Right lobe of liver (tissue), 6 donors: ENCODE measurements at regions not wholly inside any gene's neighbourhood (a gene's known extent, or its start where the extent isn't known, plus 50 kb on each side); places are given as distances from the start of the nearest gene placed in this dataset.

ENCODE experiments used
- ATAC-seq, 4 donors: fragments of 200-7000 bp; cut with Tn5 transposase; one replicate each; pipeline ENCODE4 v1.9.1; 2020; ENCODE audit warnings: mild to moderate bottlenecking in 4 of 4, moderate library complexity in 4 of 4
- DNase-seq, 3 donors: peaks; one replicate each; pipeline ENCODE4 v3.0.0-alpha.2; 2020
- H3K27ac ChIP-seq, 3 donors: fragments of 200-600 bp; one replicate each; pipeline ENCODE4 v1.8.0; 2022
- H3K27me3 ChIP-seq, 2 donors: fragments of 200-600 bp; one replicate each; pipeline ENCODE4 v1.8.0; 2022
- H3K36me3 ChIP-seq, 4 donors: fragments of 200-600 bp; sonication (generic) in 1 of 4; one replicate each; pipeline versions ENCODE4 v1.5.1 to v1.8.0; 2017 to 2022; ENCODE audit warnings: control low read depth in 1 of 4
- H3K4me1 ChIP-seq, 4 donors: fragments of 200-600 bp; sonication (generic) in 1 of 4; one replicate each; pipeline versions ENCODE4 v1.5.1 to v1.8.0; 2017 to 2022; ENCODE audit warnings: control low read depth in 1 of 4
- H3K4me3 ChIP-seq, 3 donors: fragments of 200-600 bp; one replicate each; pipeline ENCODE4 v1.8.0; 2022
- H3K9me3 ChIP-seq, 4 donors: fragments of 200-600 bp; sonication (generic) in 1 of 4; one replicate each; pipeline versions ENCODE4 v1.5.1 to v1.8.0; 2017 to 2022; ENCODE audit warnings: control low read depth in 1 of 4
- POLR2A ChIP-seq: fragments of 450-650 bp; IDR thresholded peaks from one replicate; pipeline ENCODE4 v1.6.1; 2017; ENCODE audit warnings: antibody characterized with exemption, mild to moderate bottlenecking
- WGBS: methylation state at CpG from one replicate; pipeline ENCODE4 v1.1.6; 2018; ENCODE audit warnings: low coverage, low lambda C conversion rate; ENCODE audit not compliant: insufficient coverage; ENCODE audit errors: missing lambda C conversion rate; 5-methylcytosine and 5-hydroxymethylcytosine counted together
- intact Hi-C, 2 donors: fragments of 100-400 bp; cut with DNase I; formaldehyde crosslinking; loops; one replicate each; pipeline versions ENCODE4 v1.11.2 to v1.14.1; 2022
- TF ChIP-seq, protein P1 (sequence below), 4 donors: fragments of 200-600 bp in 3 of 4; fragments of 450-650 bp in 1 of 4; IDR thresholded peaks; one replicate each; pipeline versions ENCODE4 v1.5.1 to v1.8.0; 2016 to 2022; ENCODE audit warnings: antibody characterized with exemption in 4 of 4, mild to moderate bottlenecking in 2 of 4
- donor health status: DM: no; HTN: yes; CAD: no.
- donor health status: DM: no; HTN: no; CAD: no.
- donor health status: DM: no; HTN: no; CAD: no.
- donor health status: DM: no; HTN: yes; CAD: no.
- donor health status: DM: no; HTN: yes; CAD: no.

DNA sequence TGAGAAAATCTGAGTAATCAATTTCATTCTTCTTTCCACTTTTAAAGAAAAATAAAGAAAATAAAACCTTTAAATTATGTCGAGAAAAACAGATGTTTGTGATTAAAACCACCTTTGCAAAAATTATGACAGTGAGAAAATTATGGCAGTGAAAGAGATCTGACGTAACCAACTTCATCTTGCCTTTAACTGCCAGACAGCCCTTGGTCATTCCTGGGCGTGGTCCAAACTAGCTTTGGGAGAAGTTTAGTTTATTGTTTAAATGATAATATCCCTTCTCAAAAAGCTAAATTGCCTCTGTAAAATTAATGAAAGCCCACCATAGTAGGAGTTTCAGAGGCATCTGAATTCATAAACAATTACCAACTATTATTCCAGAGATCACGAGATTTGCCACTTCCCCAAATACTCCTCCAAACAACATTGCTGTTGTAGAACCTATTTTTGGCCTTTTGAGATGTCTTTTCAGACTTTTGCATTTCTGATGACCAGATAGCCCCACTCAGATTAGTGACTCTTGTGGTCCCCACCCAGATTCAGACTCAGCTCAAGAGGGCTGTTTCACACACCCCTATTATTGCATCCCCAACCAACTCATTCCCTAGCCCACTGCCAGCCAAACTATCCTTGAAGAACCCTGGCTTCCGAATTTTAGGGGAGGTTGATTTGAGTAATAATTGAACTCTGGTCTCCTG is 664.4 kb upstream of the CBLB start:
- H3K27ac ChIP-seq = no peak overlapping the region
- TF ChIP-seq POLR2A = no peak
- TF ChIP-seq, protein P1, sequence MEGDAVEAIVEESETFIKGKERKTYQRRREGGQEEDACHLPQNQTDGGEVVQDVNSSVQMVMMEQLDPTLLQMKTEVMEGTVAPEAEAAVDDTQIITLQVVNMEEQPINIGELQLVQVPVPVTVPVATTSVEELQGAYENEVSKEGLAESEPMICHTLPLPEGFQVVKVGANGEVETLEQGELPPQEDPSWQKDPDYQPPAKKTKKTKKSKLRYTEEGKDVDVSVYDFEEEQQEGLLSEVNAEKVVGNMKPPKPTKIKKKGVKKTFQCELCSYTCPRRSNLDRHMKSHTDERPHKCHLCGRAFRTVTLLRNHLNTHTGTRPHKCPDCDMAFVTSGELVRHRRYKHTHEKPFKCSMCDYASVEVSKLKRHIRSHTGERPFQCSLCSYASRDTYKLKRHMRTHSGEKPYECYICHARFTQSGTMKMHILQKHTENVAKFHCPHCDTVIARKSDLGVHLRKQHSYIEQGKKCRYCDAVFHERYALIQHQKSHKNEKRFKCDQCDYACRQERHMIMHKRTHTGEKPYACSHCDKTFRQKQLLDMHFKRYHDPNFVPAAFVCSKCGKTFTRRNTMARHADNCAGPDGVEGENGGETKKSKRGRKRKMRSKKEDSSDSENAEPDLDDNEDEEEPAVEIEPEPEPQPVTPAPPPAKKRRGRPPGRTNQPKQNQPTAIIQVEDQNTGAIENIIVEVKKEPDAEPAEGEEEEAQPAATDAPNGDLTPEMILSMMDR (IDR thresholded peaks at IDR 0.05) = no peak
- H3K36me3 ChIP-seq = no peaks in the 10 kb centered on the region
- H3K4me1 ChIP-seq = no peaks in the 10 kb centered on the region
- intact Hi-C loops = no loop called here
- no peak overlapping the region for H3K4me3 ChIP-seq
- no peaks in the 10 kb centered on the region for H3K27me3 ChIP-seq
- WGBS = 61% methylated on average over 5 of the region's 5 CpGs
- DNase-seq = no peak
- H3K9me3 ChIP-seq = no peaks in the 10 kb centered on the region
- ATAC-seq = no peak

DNA sequence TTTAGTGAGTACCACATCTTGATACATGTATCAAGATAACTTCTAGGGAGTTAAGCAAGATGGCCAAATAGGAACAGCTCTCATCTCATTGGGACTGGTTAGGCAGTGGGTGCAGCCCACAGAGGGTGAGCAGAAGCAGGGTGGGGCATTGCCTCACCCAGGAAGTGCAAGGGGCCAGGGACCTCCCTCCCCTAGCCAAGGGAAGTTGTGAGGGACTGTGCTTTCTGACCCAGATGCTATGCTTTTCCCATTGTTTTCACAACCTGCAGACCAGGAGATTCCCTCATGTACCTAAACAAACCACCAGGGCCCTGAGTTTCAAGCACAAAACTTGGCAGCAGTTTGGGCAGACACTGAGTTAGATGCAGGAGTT is 665.0 kb upstream of the CBLB start:
- H3K27ac ChIP-seq = no peak overlapping the region
- DNase-seq (no peak), ATAC-seq (no peak)
- H3K36me3 ChIP-seq = no peaks in the 10 kb centered on the region
- no peaks in the 10 kb centered on the region for H3K9me3 ChIP-seq
- no peak for TF ChIP-seq POLR2A
- TF ChIP-seq, protein P1 (IDR thresholded peaks at IDR 0.05) = no peak
- H3K4me1 ChIP-seq = no peaks in the 10 kb centered on the region
- intact Hi-C loops = no loop called here
- no peak overlapping the region for H3K4me3 ChIP-seq
- no peaks in the 10 kb centered on the region for H3K27me3 ChIP-seq

DNA sequence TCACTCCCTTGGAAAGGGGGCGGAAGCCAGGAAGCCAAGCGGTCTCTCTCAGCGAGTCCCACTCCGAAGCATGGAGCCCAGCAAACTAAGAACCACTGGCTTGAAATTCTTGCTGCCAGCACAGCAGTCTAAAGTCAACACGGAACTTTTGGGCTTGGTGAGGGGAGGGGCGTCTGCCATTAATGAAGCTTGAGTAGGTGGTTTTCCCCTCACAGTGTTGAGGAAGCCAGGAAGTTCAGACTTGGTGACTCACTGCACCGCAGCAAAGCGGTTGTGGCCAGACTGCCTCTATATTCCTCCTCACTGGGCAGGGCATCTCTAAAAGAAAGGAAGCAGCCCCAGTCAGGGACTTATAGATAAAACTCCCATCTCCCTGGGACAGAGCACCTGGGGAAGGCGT is 665.4 kb upstream of the CBLB start:
- TF ChIP-seq, protein P1 (IDR thresholded peaks at IDR 0.05) = no peak
- DNase-seq (no peak), ATAC-seq (no peak)
- Histone ChIP-seq H3K36me3 (no peaks in the 10 kb centered on the region), H3K27me3 (no peaks in the 10 kb centered on the region), H3K4me3 (no peak overlapping the region), H3K27ac (no peak overlapping the region), H3K4me1 (no peaks in the 10 kb centered on the region), H3K9me3 (no peaks in the 10 kb centered on the region)
- intact Hi-C loops = no loop called here
- 80% methylated on average over 1 of the region's 9 CpGs for WGBS

- intact Hi-C loops = no loop called here
- no peak for DNase-seq
- TF ChIP-seq POLR2A = no peak
- 79% methylated on average over 2 of the region's 3 CpGs for WGBS
- Histone ChIP-seq H3K36me3 (no peaks in the 10 kb centered on the region), H3K27ac (no peak overlapping the region), H3K4me1 (no peaks in the 10 kb centered on the region), H3K9me3 (no peaks in the 10 kb centered on the region), H3K4me3 (no peak overlapping the region), H3K27me3 (no peaks in the 10 kb centered on the region)
- ATAC-seq = no peak
Measured at GRCh38 chr3:106540743-106541142, 671.9 kb upstream of the CBLB start.

GRCh38 chr3:106542101-106542769 is 673.4 kb upstream of the CBLB start:
- ATAC-seq (no peak), DNase-seq (no peak)
- Histone ChIP-seq H3K4me3 (no peak overlapping the region), H3K27me3 (no peaks in the 10 kb centered on the region), H3K4me1 (no peaks in the 10 kb centered on the region), H3K9me3 (no peaks in the 10 kb centered on the region), H3K27ac (no peak overlapping the region), H3K36me3 (no peaks in the 10 kb centered on the region)
- 36% methylated on average over 5 of the region's 6 CpGs for WGBS
- intact Hi-C loops = no loop called here
- TF ChIP-seq, protein P1 (IDR thresholded peaks at IDR 0.05) = no peak
- no peak for TF ChIP-seq POLR2A
